ENCODE measurements at regions not wholly inside any gene's neighbourhood (a gene's known extent, or its start where the extent isn't known, plus 50 kb on each side); places are given as distances from the start of the nearest gene placed in this dataset.

GRCh38 chrX:150058728-150059127 is 120.4 kb upstream of the EOLA2 start:
- Mint-ChIP-seq H3K27me3 (ENCODE audit: low read depth) (no peaks in the 10 kb centered on the region), H3K27ac (ENCODE audit: unreplicated experiment) (no peak overlapping the region), H3K36me3 (ENCODE audit: low read depth) (no peaks in the 10 kb centered on the region), H3K9me3 (ENCODE audit: low read depth) (peaks cover 12% of the 10 kb centered on the region), H3K4me1 (ENCODE audit: low read depth) (peaks cover 22% of the 10 kb centered on the region), H3K4me3 (ENCODE audit: unreplicated experiment) (no peak overlapping the region)
- TF ChIP-seq CTCF (IDR thresholded peaks at IDR 0.05): no peak
- DNase-seq (ENCODE audit: low spot score): no peak

GRCh38 chrX:150060406-150060805 is 122.1 kb upstream of the EOLA2 start:
- Mint-ChIP-seq H3K4me1 (ENCODE audit: low read depth) (peaks cover 22% of the 10 kb centered on the region), H3K36me3 (ENCODE audit: low read depth) (no peaks in the 10 kb centered on the region), H3K27me3 (ENCODE audit: low read depth) (no peaks in the 10 kb centered on the region), H3K27ac (ENCODE audit: unreplicated experiment) (no peak overlapping the region), H3K9me3 (ENCODE audit: low read depth) (peaks cover 11% of the 10 kb centered on the region), H3K4me3 (ENCODE audit: unreplicated experiment) (no peak overlapping the region)
- DNase-seq (ENCODE audit: low spot score): no peak
- TF ChIP-seq CTCF (IDR thresholded peaks at IDR 0.05): no peak

GRCh38 chrX:150062292-150063137 is 124.2 kb upstream of the EOLA2 start:
- Mint-ChIP-seq H3K27me3 (ENCODE audit: low read depth) (no peaks in the 10 kb centered on the region), H3K36me3 (ENCODE audit: low read depth) (no peaks in the 10 kb centered on the region), H3K4me3 (ENCODE audit: unreplicated experiment) (no peak overlapping the region), H3K27ac (ENCODE audit: unreplicated experiment) (peak overlapping the region; percentile 66), H3K9me3 (ENCODE audit: low read depth) (peaks cover 6% of the 10 kb centered on the region), H3K4me1 (ENCODE audit: low read depth) (peaks cover 19% of the 10 kb centered on the region)
- DNase-seq (ENCODE audit: low spot score): no peak
- peak; percentile 36 for TF ChIP-seq CTCF (IDR thresholded peaks at IDR 0.05)

- Mint-ChIP-seq H3K9me3 (ENCODE audit: low read depth) (peaks cover 6% of the 10 kb centered on the region), H3K4me1 (ENCODE audit: low read depth) (peaks cover 19% of the 10 kb centered on the region), H3K27me3 (ENCODE audit: low read depth) (no peaks in the 10 kb centered on the region), H3K4me3 (ENCODE audit: unreplicated experiment) (no peak overlapping the region), H3K27ac (ENCODE audit: unreplicated experiment) (peak overlapping the region; percentile 66), H3K36me3 (ENCODE audit: low read depth) (no peaks in the 10 kb centered on the region)
- DNase-seq (ENCODE audit: low spot score): no peak
- no peak for TF ChIP-seq CTCF (IDR thresholded peaks at IDR 0.05)
These were observed 124.8 kb upstream of the EOLA2 start for GRCh38 chrX:150063138-150063518.

- Mint-ChIP-seq H3K4me3 (ENCODE audit: unreplicated experiment) (no peak overlapping the region), H3K27ac (ENCODE audit: unreplicated experiment) (no peak overlapping the region)
- no peak for TF ChIP-seq CTCF (IDR thresholded peaks at IDR 0.05)
These were observed 125.4 kb upstream of the EOLA2 start for GRCh38 chrX:150063674-150064073.

More at GRCh38 chrX:150063674-150064073, 125.4 kb upstream of the EOLA2 start:
- Mint-ChIP-seq H3K36me3 (ENCODE audit: low read depth) (no peaks in the 10 kb centered on the region), H3K4me1 (ENCODE audit: low read depth) (peaks cover 19% of the 10 kb centered on the region), H3K27me3 (ENCODE audit: low read depth) (no peaks in the 10 kb centered on the region), H3K9me3 (ENCODE audit: low read depth) (peaks cover 6% of the 10 kb centered on the region)
- DNase-seq (ENCODE audit: low spot score): no peak
